MCF 10A (cell line): ENCODE measurements at regions not wholly inside any gene's neighbourhood (a gene's known extent, or its start where the extent isn't known, plus 50 kb on each side); places are given as distances from the start of the nearest gene placed in this dataset.
A peak's percentile ranks its signal among the peaks of the same experiment; 100 is the strongest.

Experiments
- BruUV-seq: library from RNA; stranded (reverse); fragments of 400-500 nt; replicated peaks from 2 replicates; lab custom pipeline; 2021; lab: Mats Ljungman, UMichigan
- CTCF ChIA-PET: fragments of 300-600 bp; sonication (Branson Sonifier 250); formaldehyde crosslinking; extraction: SDS; loops from one replicate; lab custom pipeline; 2021; ENCODE audit warnings: antibody characterized with exemption, inconsistent platforms; lab: Yijun Ruan, JAX
- POLR2A ChIA-PET: fragments of 300-600, 350-650 bp; sonication (Branson Sonifier 250); formaldehyde crosslinking; extraction: SDS; loops from one replicate; lab custom pipeline; 2020; ENCODE audit warnings: antibody characterized with exemption, inconsistent platforms; lab: Yijun Ruan, JAX
- DNase-seq: peaks from one replicate; pipeline ENCODE4 v3.0.0-alpha.2; 2018; ENCODE audit not compliant: unreplicated experiment
- H3K27ac Mint-ChIP-seq: one replicate; pipeline ENCODE4 v1.8.0; 2022; ENCODE audit warnings: mild to moderate bottlenecking, low read depth, mixed read lengths; ENCODE audit not compliant: unreplicated experiment
- H3K27me3 Mint-ChIP-seq: one replicate; pipeline ENCODE4 v1.8.0; 2022; ENCODE audit warnings: mixed read lengths; ENCODE audit not compliant: insufficient read depth, unreplicated experiment
- H3K36me3 Mint-ChIP-seq: one replicate; pipeline ENCODE4 v1.8.0; 2022; ENCODE audit warnings: mild to moderate bottlenecking, moderate library complexity, mixed read lengths; ENCODE audit not compliant: insufficient read depth, unreplicated experiment
- H3K4me1 Mint-ChIP-seq: one replicate; pipeline ENCODE4 v1.8.0; 2022; ENCODE audit warnings: mixed read lengths; ENCODE audit not compliant: insufficient read depth, unreplicated experiment
- H3K4me3 Mint-ChIP-seq: one replicate; pipeline ENCODE4 v1.8.0; 2022; ENCODE audit warnings: mild to moderate bottlenecking, moderate library complexity, mixed read lengths; ENCODE audit not compliant: unreplicated experiment
- H3K9me3 Mint-ChIP-seq: one replicate; pipeline ENCODE4 v1.8.0; 2022; ENCODE audit warnings: mixed read lengths; ENCODE audit not compliant: unreplicated experiment
- intact Hi-C: fragments of 100-400 bp; cut with micrococcal nuclease; formaldehyde crosslinking; loops from 2 replicates; pipeline ENCODE4 v1.14.1; 2022
- TF ChIP-seq, protein P1 (sequence below): fragments of 200-600 bp; IDR thresholded peaks from one replicate; pipeline ENCODE4 v1.8.0; 2022; ENCODE audit warnings: antibody characterized with exemption, mild to moderate bottlenecking; ENCODE audit not compliant: unreplicated experiment

DNA sequence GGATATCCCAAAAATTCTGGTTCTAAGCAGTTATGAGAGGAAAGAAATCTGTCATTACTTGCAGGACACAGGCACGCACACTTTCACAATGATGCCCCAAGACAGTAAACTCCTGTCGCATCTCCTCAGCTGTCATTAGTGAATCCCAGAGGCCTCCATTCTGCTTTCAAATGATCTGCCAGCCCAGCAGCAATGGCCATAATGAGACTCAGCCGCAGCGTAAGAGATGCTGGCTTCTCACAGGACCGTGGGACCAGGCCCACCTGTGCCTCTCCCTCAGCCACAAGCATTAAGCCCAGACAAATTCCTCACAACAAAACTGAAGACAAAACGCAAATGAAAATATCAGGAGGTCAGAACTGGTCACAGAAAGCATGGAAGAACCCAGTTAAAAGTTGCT lies 98.0 kb upstream of the VLDLR start:
- no peak for DNase-seq
- intact Hi-C loops, result no loop called here
- H3K4me1 Mint-ChIP-seq, result no peaks in the 10 kb centered on the region
- TF ChIP-seq, protein P1, sequence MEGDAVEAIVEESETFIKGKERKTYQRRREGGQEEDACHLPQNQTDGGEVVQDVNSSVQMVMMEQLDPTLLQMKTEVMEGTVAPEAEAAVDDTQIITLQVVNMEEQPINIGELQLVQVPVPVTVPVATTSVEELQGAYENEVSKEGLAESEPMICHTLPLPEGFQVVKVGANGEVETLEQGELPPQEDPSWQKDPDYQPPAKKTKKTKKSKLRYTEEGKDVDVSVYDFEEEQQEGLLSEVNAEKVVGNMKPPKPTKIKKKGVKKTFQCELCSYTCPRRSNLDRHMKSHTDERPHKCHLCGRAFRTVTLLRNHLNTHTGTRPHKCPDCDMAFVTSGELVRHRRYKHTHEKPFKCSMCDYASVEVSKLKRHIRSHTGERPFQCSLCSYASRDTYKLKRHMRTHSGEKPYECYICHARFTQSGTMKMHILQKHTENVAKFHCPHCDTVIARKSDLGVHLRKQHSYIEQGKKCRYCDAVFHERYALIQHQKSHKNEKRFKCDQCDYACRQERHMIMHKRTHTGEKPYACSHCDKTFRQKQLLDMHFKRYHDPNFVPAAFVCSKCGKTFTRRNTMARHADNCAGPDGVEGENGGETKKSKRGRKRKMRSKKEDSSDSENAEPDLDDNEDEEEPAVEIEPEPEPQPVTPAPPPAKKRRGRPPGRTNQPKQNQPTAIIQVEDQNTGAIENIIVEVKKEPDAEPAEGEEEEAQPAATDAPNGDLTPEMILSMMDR, result no peak
- no peaks in the 10 kb centered on the region for H3K27me3 Mint-ChIP-seq
- no peak overlapping the region for H3K27ac Mint-ChIP-seq
- no peaks in the 10 kb centered on the region for H3K36me3 Mint-ChIP-seq
- CTCF ChIA-PET, result no interaction called here
- BruUV-seq, result no TSS peak
- H3K9me3 Mint-ChIP-seq, result peaks cover 10% of the 10 kb centered on the region
- no peak overlapping the region for H3K4me3 Mint-ChIP-seq
- POLR2A ChIA-PET, result interaction anchor here (0.6 kb wide), 1 partner anchor 59 kb away, joined by 3 read pairs; no protein-coding TSS in a partner anchor

DNA sequence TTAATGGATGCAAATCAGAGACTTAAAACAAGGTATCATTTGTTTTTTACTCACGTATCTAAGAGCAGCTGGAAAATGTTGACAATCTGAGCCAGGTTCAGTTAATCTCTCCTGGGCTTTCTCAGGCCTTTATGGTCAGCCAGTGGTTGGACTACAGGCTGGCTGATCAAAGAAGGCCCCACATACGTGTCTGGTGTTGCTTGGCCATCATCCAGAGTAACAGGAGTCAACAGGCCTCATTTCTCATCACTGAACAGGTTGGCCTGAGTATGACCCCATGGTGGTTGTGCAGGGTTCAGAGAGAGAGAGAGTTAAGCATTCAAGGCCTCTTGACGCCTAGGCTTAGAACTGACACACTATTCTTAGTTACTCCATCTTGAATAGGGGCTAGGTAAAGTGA lies 97.0 kb upstream of the VLDLR start:
- TF ChIP-seq, protein P1, result no peak
- Mint-ChIP-seq H3K36me3 (no peaks in the 10 kb centered on the region), H3K27me3 (no peaks in the 10 kb centered on the region), H3K4me3 (no peak overlapping the region), H3K4me1 (no peaks in the 10 kb centered on the region), H3K27ac (no peak overlapping the region), H3K9me3 (no peaks in the 10 kb centered on the region)
- CTCF ChIA-PET, result no interaction called here
- BruUV-seq, result no TSS peak
- intact Hi-C loops, result no loop called here
- POLR2A ChIA-PET, result no interaction called here
- DNase-seq, result peak; percentile 9

DNA sequence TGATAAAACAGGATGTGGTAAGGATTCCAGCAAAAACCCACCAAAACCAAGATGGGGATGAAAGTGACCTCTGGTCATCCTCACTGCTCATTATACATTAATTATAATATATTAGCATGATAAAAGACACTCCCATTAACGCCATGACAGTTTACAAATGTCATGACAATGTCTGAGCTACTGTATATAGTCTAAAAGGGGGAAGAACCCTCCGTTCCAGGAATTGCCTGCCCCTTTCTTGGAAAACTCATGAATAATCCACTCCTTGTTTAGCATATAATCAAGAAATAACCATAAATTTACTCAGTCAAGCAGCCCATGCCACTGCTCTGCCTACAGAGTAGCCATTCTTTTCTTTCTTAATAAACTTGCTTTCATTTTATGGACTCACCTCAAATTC lies 96.4 kb upstream of the VLDLR start:
- POLR2A ChIA-PET, result no interaction called here
- no peak overlapping the region for H3K4me3 Mint-ChIP-seq
- no peaks in the 10 kb centered on the region for H3K4me1 Mint-ChIP-seq
- no peaks in the 10 kb centered on the region for H3K9me3 Mint-ChIP-seq
- H3K27ac Mint-ChIP-seq, result no peak overlapping the region
- CTCF ChIA-PET, result no interaction called here
- DNase-seq, result no peak
- BruUV-seq, result no TSS peak
- TF ChIP-seq, protein P1, result no peak
- H3K27me3 Mint-ChIP-seq, result no peaks in the 10 kb centered on the region
- intact Hi-C loops, result no loop called here
- no peaks in the 10 kb centered on the region for H3K36me3 Mint-ChIP-seq

DNA sequence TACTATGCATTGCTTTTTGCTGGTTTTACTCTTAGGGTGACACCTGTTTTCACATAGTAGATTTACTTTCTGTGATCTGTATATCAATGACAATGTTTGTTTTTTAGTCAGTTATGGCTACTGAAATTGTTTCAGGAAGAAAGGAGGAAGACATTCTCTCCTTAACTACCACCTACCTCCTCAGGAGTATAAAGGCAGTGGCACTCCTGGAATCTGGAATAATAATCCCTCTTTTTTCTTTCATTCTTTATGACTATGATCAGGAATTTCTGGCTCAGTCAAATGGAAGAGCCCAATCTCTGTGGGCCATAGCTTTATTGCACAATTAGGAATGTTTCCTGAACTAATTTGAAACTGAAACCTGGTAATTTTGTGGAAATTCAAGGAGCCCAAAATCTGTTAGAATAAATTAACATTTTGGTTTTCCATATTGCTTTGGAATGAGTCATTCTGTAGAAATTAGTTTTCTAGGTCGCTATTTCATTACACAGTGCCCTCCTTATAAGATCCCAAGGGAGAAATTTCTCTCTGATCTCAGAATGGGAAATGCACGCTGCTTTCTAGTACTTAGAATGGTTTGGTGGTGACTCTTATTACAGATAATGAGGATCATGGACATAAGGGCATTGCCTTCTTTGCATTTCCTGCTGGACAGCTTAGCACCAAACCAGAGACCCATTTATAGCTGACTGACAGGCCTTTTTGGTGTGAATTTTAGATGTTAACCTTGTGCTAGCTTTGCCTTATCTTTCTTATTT lies 95.3 kb upstream of the VLDLR start:
- no peaks in the 10 kb centered on the region for H3K36me3 Mint-ChIP-seq
- H3K27ac Mint-ChIP-seq, result no peak overlapping the region
- TF ChIP-seq, protein P1, result no peak
- ChIA-PET CTCF (no interaction called here), POLR2A (no interaction called here)
- no peak for DNase-seq
- H3K4me1 Mint-ChIP-seq, result no peaks in the 10 kb centered on the region
- no peaks in the 10 kb centered on the region for H3K27me3 Mint-ChIP-seq
- H3K9me3 Mint-ChIP-seq, result no peaks in the 10 kb centered on the region
- H3K4me3 Mint-ChIP-seq, result no peak overlapping the region
- BruUV-seq, result no TSS peak
- intact Hi-C loops, result no loop called here
